ENCODE measurements at regions not wholly inside any gene's neighbourhood (a gene's known extent, or its start where the extent isn't known, plus 50 kb on each side); places are given as distances from the start of the nearest gene placed in this dataset.

DNA sequence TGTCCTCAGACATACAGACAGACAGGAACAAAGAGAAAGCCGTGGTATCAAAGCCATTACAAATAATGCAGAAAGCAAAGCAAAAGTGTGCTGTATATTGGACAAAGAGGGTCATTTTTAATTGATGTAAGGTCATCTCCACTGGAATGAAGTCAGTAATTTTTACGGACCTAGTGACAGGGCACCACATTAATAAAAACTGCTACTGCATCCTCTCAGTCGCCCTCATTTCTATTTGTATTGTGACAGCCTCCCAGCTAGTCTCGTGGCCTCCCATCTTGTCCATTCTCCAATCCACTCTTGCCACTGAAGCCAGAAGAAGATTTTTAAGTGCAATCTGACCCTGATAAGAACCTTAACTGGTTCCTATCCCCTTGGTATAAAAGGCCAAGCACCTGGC, 132.4 kb downstream of the NUAK1 start:
- FAIRE-seq, result no peak

DNA sequence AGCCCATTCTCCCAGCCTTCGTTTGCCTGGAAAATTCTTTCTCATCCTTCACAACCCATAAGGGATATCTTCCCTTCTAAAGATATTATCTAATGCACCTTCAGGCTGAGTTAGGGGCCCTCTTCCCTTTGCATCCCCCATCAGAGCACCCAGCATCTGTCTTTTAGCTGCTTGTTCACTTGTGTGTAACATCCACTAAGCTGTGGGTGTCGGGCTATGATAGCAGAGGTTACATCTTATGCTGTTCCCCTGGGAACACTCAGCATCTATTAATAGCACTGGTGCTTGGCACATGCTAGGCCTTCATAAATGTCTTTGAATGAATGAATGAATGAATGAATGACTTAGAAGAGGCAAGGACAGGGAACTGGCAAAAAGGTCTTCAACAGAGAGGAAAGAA, 131.8 kb downstream of the NUAK1 start:
- no peak for FAIRE-seq

DNA sequence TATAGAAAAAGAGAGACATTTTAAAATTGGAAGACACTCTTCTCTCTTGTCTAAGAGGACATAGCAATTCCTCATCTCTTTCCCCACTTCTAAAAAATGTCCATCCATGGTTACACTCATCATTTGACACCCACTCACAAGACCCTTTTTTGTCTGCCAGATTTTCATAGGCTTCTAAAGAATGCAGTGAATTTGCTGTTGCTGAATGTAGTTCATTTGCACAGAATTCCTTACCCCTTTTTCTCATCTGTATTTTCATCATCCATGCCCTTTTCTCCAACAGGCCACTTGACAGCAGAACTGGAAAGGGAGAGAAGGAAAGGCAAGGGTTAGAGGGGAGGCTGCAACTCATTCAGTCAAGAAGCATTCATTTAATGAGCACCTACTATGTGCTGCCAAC, 128.0 kb downstream of the NUAK1 start:
- no peak for FAIRE-seq
